HEK293T (cell line): ENCODE measurements at regions not wholly inside any gene's neighbourhood (a gene's known extent, or its start where the extent isn't known, plus 50 kb on each side); places are given as distances from the start of the nearest gene placed in this dataset.

Experiments
- CTCF ChIA-PET: fragments of 350-600 bp; formaldehyde crosslinking; extraction: SDS; loops from one replicate; lab custom pipeline; 2021; ENCODE audit warnings: antibody characterized with exemption, inconsistent platforms; lab: Yijun Ruan, JAX
- POLR2A ChIA-PET: fragments of 350-600 bp; formaldehyde crosslinking; extraction: SDS; loops from one replicate; lab custom pipeline; 2020; ENCODE audit warnings: antibody characterized with exemption, inconsistent platforms; lab: Yijun Ruan, JAX
- DNase-seq: peaks from one replicate; pipeline ENCODE4 v3.0.0; 2012; ENCODE audit warnings: mixed read lengths; ENCODE audit errors: extremely low spot score
- ARNT ChIP-seq: fragments of 450-650 bp; IDR thresholded peaks from 2 replicates; pipeline ENCODE4 v1.6.1; 2017; ENCODE audit warnings: mild to moderate bottlenecking
- BHLHE40 ChIP-seq: fragments of 450-650 bp; IDR thresholded peaks from 2 replicates; pipeline ENCODE4 v1.6.1; 2016; ENCODE audit warnings: mild to moderate bottlenecking, moderate library complexity, borderline replicate concordance
- CTBP1 ChIP-seq: fragments of 450-650 bp; IDR thresholded peaks from 2 replicates; pipeline ENCODE4 v1.6.1; 2016; ENCODE audit warnings: borderline replicate concordance
- ELF4 ChIP-seq: fragments of 450-650 bp; IDR thresholded peaks from 2 replicates; pipeline ENCODE4 v1.6.1; 2017; ENCODE audit warnings: antibody characterized with exemption
- FOXA1 ChIP-seq: fragments of 450-650 bp; IDR thresholded peaks from 2 replicates; pipeline ENCODE4 v1.6.1; 2016; ENCODE audit warnings: mild to moderate bottlenecking
- FOXK2 ChIP-seq: fragments of 450-650 bp; IDR thresholded peaks from 2 replicates; pipeline ENCODE4 v1.6.1; 2016; ENCODE audit warnings: mild to moderate bottlenecking
- FOXM1 ChIP-seq: fragments of 450-650 bp; IDR thresholded peaks from 2 replicates; pipeline ENCODE4 v1.6.1; 2017; ENCODE audit warnings: mild to moderate bottlenecking, borderline replicate concordance
- HDGF ChIP-seq: fragments of 450-650 bp; IDR thresholded peaks from 2 replicates; pipeline ENCODE4 v1.6.1; 2017; ENCODE audit warnings: antibody characterized with exemption, borderline replicate concordance
- L3MBTL2 ChIP-seq: fragments of 450-650 bp; conservative IDR thresholded peaks from 2 replicates; pipeline ENCODE4 v1.6.1; 2016; ENCODE audit warnings: mild to moderate bottlenecking
- LEF1 ChIP-seq: fragments of 450-650 bp; IDR thresholded peaks from 2 replicates; pipeline ENCODE4 v1.6.1; 2017; ENCODE audit warnings: mild to moderate bottlenecking, borderline replicate concordance
- NFRKB ChIP-seq: fragments of 450-650 bp; IDR thresholded peaks from 2 replicates; pipeline ENCODE4 v1.6.1; 2016; ENCODE audit warnings: mild to moderate bottlenecking, moderate library complexity
- SP1 ChIP-seq: fragments of 450-650 bp; IDR thresholded peaks from 2 replicates; pipeline ENCODE4 v1.6.1; 2017
- SUZ12 ChIP-seq: fragments of 450-650 bp; IDR thresholded peaks from 2 replicates; pipeline ENCODE4 v1.6.1; 2016; ENCODE audit warnings: mild to moderate bottlenecking
- TARDBP ChIP-seq: fragments of 450-650 bp; IDR thresholded peaks from 2 replicates; pipeline ENCODE4 v1.6.1; 2016
- ZNF384 ChIP-seq: fragments of 450-650 bp; IDR thresholded peaks from 2 replicates; pipeline ENCODE4 v1.6.1; 2016
- TF ChIP-seq, protein P1 (sequence below): fragments of 450-650 bp; IDR thresholded peaks from 2 replicates; pipeline ENCODE4 v1.6.1; 2016

DNA sequence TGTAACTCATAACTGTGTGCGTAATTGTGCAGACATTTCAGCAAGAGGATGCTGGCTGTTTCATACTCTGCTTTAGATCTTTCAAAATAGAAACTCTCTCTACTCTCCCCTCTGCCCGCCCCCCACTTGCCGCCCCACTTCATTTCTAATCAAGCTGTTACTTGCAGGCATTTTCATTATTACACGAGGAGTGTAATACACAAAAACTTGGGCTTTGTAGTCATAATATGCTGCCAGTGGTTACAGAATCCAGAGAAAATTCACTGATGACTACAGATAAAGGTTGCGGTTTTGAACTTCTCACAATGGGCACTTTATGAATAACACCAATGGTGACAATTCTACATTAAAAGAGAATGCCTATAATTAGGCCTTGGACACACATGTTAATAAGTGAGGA, 194.0 kb upstream of the POU3F2 start:
- ChIA-PET CTCF (no interaction called here), POLR2A (no interaction called here)
- no peak for DNase-seq
- no peak for TF ChIP-seq CTBP1
- TF ChIP-seq, protein P1, sequence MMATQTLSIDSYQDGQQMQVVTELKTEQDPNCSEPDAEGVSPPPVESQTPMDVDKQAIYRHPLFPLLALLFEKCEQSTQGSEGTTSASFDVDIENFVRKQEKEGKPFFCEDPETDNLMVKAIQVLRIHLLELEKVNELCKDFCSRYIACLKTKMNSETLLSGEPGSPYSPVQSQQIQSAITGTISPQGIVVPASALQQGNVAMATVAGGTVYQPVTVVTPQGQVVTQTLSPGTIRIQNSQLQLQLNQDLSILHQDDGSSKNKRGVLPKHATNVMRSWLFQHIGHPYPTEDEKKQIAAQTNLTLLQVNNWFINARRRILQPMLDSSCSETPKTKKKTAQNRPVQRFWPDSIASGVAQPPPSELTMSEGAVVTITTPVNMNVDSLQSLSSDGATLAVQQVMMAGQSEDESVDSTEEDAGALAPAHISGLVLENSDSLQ, result no peak
- no peak for TF ChIP-seq SUZ12
- TF ChIP-seq ARNT, result no peak
- TF ChIP-seq FOXK2, result no peak

DNA sequence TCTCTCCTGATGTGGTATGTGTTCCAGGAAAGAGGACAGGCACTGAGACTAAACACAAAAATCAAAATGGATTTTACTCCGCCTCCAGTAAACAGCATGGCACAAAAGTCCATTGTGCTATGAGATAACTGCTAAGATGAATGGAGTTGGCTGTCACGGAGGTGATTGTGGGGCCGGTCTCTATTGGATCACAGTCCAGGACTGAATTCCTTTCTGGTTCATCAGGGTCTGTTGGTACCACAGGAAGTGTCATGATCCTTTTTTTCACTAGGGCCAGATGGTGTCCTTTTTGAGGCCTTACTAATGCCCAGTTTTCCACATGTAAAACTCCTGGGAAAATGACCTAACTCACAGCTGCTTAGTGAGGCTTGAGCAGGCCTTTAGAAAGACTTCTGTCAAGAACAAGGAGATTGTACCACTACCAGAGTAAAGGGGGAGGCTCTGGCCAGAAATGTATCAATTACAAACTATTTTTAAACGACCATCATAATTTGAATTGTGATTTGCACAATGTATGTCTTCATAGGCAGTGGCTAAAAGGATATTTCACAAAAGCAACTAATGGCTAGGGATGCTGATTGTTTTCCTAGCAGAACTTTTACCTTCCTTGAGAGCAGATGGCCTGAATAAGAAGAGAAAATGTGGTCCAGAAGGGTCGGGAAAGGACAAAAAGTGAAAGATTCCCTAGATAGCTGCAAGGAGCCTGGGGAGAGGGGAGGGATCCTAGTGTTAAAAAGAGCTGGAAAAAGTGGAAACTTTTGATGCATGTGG, 192.2 kb upstream of the POU3F2 start:
- POLR2A ChIA-PET, result no interaction called here
- no peak for DNase-seq
- no peak for TF ChIP-seq SP1
- no peak for TF ChIP-seq BHLHE40
- TF ChIP-seq ARNT, result no peak
- no peak for TF ChIP-seq FOXK2
- no peak for TF ChIP-seq SUZ12
- no peak for TF ChIP-seq HDGF
- no peak for TF ChIP-seq CTBP1
- TF ChIP-seq, protein P1, result no peak
- TF ChIP-seq ELF4, result no peak
- no peak for TF ChIP-seq FOXM1
- CTCF ChIA-PET, result interaction anchor here (0.7 kb wide), 1 partner anchor 10 kb away, joined by 3 read pairs; no protein-coding TSS in a partner anchor

DNA sequence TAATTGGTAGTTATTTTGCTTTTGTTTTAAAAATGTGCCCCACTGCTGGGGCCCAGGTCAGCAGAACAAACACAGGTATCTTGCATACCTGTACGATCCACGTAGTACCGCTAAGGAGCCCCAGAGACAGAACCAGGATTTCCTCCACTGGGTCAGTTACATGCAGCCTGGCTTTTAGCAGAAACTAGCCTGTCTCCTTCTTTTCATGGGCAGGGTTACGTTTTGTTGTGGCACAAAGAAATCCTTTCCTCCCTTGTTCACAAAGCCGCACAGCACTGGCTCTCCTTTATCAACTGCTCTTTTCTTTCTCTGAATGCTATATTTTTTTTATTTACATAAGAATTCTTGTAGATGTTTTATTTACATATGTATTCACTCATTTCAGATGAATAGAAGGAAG, 190.3 kb upstream of the POU3F2 start:
- CTCF ChIA-PET, result no interaction called here
- POLR2A ChIA-PET, result no interaction called here
- DNase-seq, result no peak
- TF ChIP-seq FOXA1 (no peak), FOXK2 (no peak)

DNA sequence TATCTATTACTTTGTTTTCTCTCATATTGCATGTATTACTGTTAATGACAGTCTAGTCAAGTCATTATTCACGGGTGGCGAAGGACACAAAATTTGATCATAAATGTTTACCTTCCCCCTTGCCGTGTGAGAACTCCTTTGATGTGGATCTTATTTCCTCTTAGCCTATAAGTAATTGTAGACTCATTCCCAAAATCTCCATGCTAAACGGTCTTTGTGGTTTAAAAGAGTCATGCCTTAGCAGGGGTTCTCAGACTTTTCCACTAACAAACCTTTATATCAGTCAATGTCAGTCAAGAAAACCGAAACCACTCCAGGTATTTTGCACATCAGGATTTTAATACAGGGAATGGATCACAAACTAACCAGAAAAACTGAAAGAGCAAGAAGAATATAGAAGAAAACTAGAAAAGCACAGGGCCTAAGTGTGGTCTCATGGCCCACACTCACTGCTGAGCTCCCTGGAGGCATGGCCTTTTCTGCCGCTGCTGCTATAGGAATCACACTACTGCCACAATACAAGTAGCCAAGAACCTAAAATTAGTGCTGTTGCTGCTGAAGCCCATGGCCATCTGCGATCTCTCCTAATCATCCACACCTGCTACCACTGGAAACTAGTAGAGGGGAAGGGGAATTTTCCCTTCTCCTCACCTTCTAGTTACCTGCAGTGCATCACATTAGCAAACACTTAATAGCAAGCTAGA, 186.0 kb upstream of the POU3F2 start:
- CTCF ChIA-PET, result no interaction called here
- TF ChIP-seq SP1, result no peak
- POLR2A ChIA-PET, result no interaction called here
- DNase-seq, result no peak

DNA sequence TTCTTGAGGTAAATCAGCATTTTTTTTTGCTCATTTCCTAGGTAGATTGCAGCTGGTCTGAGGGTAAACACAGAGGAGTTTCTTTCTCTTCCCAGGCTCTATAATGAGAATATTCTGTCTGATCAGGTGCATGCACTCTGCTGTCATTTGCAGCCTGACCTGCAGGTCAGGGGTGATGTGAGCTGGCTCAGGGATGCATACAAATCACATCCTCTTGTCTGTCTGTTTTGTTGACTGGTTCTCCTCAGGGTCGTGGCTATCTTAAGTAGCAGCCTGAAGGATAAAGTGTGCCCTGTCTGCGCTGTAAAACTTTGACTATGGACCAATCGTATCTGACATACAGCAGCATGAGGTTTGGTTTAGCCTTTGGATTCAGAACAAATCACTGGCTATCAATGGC, 183.4 kb upstream of the POU3F2 start:
- CTCF ChIA-PET, result no interaction called here
- no peak for DNase-seq
- no peak for TF ChIP-seq ARNT
- no peak for TF ChIP-seq CTBP1
- TF ChIP-seq LEF1, result no peak
- TF ChIP-seq NFRKB, result no peak
- TF ChIP-seq L3MBTL2, result no peak
- TF ChIP-seq SP1, result no peak
- TF ChIP-seq TARDBP, result no peak
- TF ChIP-seq ZNF384, result no peak
- TF ChIP-seq HDGF, result no peak
- POLR2A ChIA-PET, result no interaction called here

DNA sequence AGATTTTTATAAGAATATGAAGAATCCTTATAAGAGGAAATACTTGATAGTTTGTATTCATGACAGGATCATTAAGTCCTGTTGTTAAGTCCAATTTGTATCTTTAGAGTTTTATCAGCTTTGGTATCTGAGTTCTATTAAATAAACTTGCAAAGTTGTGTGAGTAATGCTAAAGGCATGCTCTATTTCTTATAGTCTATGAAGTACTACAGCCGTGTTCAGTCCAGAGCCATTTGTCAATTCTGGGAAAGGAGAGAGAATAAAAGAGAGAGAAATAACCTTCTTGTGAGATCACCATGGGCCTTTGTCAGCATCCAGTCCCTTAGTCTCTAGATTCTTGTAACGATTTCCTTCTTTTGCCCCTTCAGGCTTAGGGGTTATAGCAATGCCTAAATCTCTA, 181.2 kb upstream of the POU3F2 start:
- POLR2A ChIA-PET, result no interaction called here
- CTCF ChIA-PET, result no interaction called here

More for the DNA sequence above, 181.2 kb upstream of the POU3F2 start:
- TF ChIP-seq ARNT, result no peak
- no peak for TF ChIP-seq LEF1
- no peak for TF ChIP-seq HDGF
- no peak for TF ChIP-seq FOXK2
- TF ChIP-seq, protein P1, result no peak
- no peak for TF ChIP-seq SUZ12
- TF ChIP-seq SP1, result no peak
- no peak for TF ChIP-seq BHLHE40
- TF ChIP-seq CTBP1, result no peak
- TF ChIP-seq FOXM1, result no peak
- no peak for TF ChIP-seq TARDBP
- TF ChIP-seq L3MBTL2, result no peak
- no peak for TF ChIP-seq ZNF384
- TF ChIP-seq ELF4, result no peak
- no peak for TF ChIP-seq NFRKB
- TF ChIP-seq FOXA1, result no peak
- DNase-seq, result no peak
